Nephron (organoid): ENCODE measurements at regions not wholly inside any gene's neighbourhood (a gene's known extent, or its start where the extent isn't known, plus 50 kb on each side); places are given as distances from the start of the nearest gene placed in this dataset.
A peak's percentile ranks its signal among the peaks of the same experiment; 100 is the strongest.

Experiments used
- H3K27ac Mint-ChIP-seq, 3 experiments: 2 replicates each; pipeline ENCODE4 v1.8.0; 2020; ENCODE audit warnings: mixed read lengths in 3 of 3, mild to moderate bottlenecking in 2 of 3, moderate library complexity in 1 of 3
- H3K27me3 Mint-ChIP-seq: 2 replicates; pipeline ENCODE4 v1.8.0; 2021; ENCODE audit warnings: low read depth, mild to moderate bottlenecking, moderate library complexity, mixed read lengths
- H3K36me3 Mint-ChIP-seq: 2 replicates; pipeline ENCODE4 v1.8.0; 2020; ENCODE audit warnings: low read depth, mixed read lengths
- H3K4me1 Mint-ChIP-seq: 2 replicates; pipeline ENCODE4 v1.8.0; 2020; ENCODE audit warnings: mixed read lengths
- H3K4me3 Mint-ChIP-seq, 3 experiments: 2 replicates each; pipeline ENCODE4 v1.8.0; 2020; ENCODE audit warnings: mild to moderate bottlenecking in 3 of 3, mixed read lengths in 3 of 3, moderate library complexity in 2 of 3
- H3K9me3 Mint-ChIP-seq: 2 replicates; pipeline ENCODE4 v1.8.0; 2020; ENCODE audit warnings: mixed read lengths
- CTCF ChIP-seq, 3 experiments: fragments of 200-600 bp; sonication (generic); IDR thresholded peaks; one replicate each; pipeline ENCODE4 v1.5.0; 2021; ENCODE audit warnings: antibody characterized with exemption in 3 of 3; ENCODE audit not compliant: unreplicated experiment in 3 of 3

GRCh38 chr14:98901511-98902205, 370.3 kb downstream of the BCL11B start:
- Mint-ChIP-seq H3K27ac (no peak overlapping the region), H3K4me3 (no peak overlapping the region), H3K4me1 (peaks cover 35% of the 10 kb centered on the region), H3K36me3 (no peaks in the 10 kb centered on the region), H3K9me3 (no peaks in the 10 kb centered on the region), H3K27me3 (peaks cover 25% of the 10 kb centered on the region)
- TF ChIP-seq CTCF (IDR thresholded peaks at IDR 0.05; ENCODE audit: unreplicated experiment in 3 of 3), result no peak

GRCh38 chr14:98903371-98903770, 368.6 kb downstream of the BCL11B start:
- Mint-ChIP-seq H3K27me3 (peaks cover 31% of the 10 kb centered on the region), H3K4me1 (peaks cover 50% of the 10 kb centered on the region), H3K27ac (no peak overlapping the region), H3K9me3 (no peaks in the 10 kb centered on the region), H3K4me3 (no peak overlapping the region), H3K36me3 (no peaks in the 10 kb centered on the region)
- TF ChIP-seq CTCF (IDR thresholded peaks at IDR 0.05; ENCODE audit: unreplicated experiment in 3 of 3), result no peak

GRCh38 chr14:98904677-98905076, 367.3 kb downstream of the BCL11B start:
- Mint-ChIP-seq H3K36me3 (no peaks in the 10 kb centered on the region), H3K9me3 (no peaks in the 10 kb centered on the region), H3K4me1 (peaks cover 58% of the 10 kb centered on the region), H3K27ac (no peak overlapping the region), H3K4me3 (no peak overlapping the region), H3K27me3 (peaks cover 37% of the 10 kb centered on the region)
- TF ChIP-seq CTCF (IDR thresholded peaks at IDR 0.05; ENCODE audit: unreplicated experiment in 3 of 3), result no peak

- Mint-ChIP-seq H3K9me3 (no peaks in the 10 kb centered on the region), H3K4me3 (peak overlapping the region in 1 of 3 experiments; percentile 38), H3K27me3 (peaks cover 32% of the 10 kb centered on the region)
Measured at GRCh38 chr14:98906123-98906995, 365.6 kb downstream of the BCL11B start.

GRCh38 chr14:98907271-98907670, 364.7 kb downstream of the BCL11B start:
- H3K9me3 Mint-ChIP-seq, result no peaks in the 10 kb centered on the region
- peaks cover 24% of the 10 kb centered on the region for H3K27me3 Mint-ChIP-seq

More at GRCh38 chr14:98906123-98906995, 365.6 kb downstream of the BCL11B start:
- Mint-ChIP-seq H3K27ac (peak overlapping the region; percentile 8 to 77 (median 67)), H3K36me3 (no peaks in the 10 kb centered on the region), H3K4me1 (peaks cover 62% of the 10 kb centered on the region)
- TF ChIP-seq CTCF (IDR thresholded peaks at IDR 0.05; ENCODE audit: unreplicated experiment in 3 of 3), result no peak

More at GRCh38 chr14:98907271-98907670, 364.7 kb downstream of the BCL11B start:
- no peak for TF ChIP-seq CTCF (IDR thresholded peaks at IDR 0.05; ENCODE audit: unreplicated experiment in 3 of 3)
- Mint-ChIP-seq H3K27ac (peak overlapping the region; percentile 67 to 89 (median 77)), H3K36me3 (no peaks in the 10 kb centered on the region), H3K4me1 (peaks cover 68% of the 10 kb centered on the region), H3K4me3 (peak overlapping the region in 1 of 3 experiments; percentile 38)
